Cardiac fibroblast (primary cell): ENCODE measurements at regions not wholly inside any gene's neighbourhood (a gene's known extent, or its start where the extent isn't known, plus 50 kb on each side); places are given as distances from the start of the nearest gene placed in this dataset.

ENCODE experiments used
- DNase-seq, 2 donors: peaks; one replicate each; pipeline versions ENCODE4 v3.0.0 to v3.0.0-alpha.2; 2010; ENCODE audit warnings: low read depth in 2 of 2
- H3K4me3 ChIP-seq, 2 donors: replicated peaks in 1 of 2; 1 replicate in 1 of 2; 2 replicates in 1 of 2; pipeline ENCODE4 v1.5.1; 2011; ENCODE audit warnings: low read depth in 2 of 2, low read length in 2 of 2, mild to moderate bottlenecking in 2 of 2, moderate library complexity in 1 of 2
- CTCF ChIP-seq: IDR thresholded peaks from one replicate; pipeline ENCODE4 v1.5.1; 2011; ENCODE audit warnings: low read depth, mild to moderate bottlenecking, low read length, inconsistent platforms

- no peak for DNase-seq
- H3K4me3 ChIP-seq = no peak overlapping the region
- TF ChIP-seq CTCF = no peak
These were observed 196.1 kb upstream of the LHX5 start for GRCh38 chr12:113667676-113668356.

GRCh38 chr12:113667095-113667494, 195.4 kb upstream of the LHX5 start:
- DNase-seq = no peak
- no peak overlapping the region for H3K4me3 ChIP-seq
- no peak for TF ChIP-seq CTCF

- DNase-seq = no peak
- no peak overlapping the region for H3K4me3 ChIP-seq
- no peak for TF ChIP-seq CTCF
These were observed 194.6 kb upstream of the LHX5 start for GRCh38 chr12:113666223-113666622.

- H3K4me3 ChIP-seq = no peak overlapping the region
- DNase-seq = no peak
- TF ChIP-seq CTCF = no peak
These were observed 193.8 kb upstream of the LHX5 start for GRCh38 chr12:113665457-113665856.

- no peak for TF ChIP-seq CTCF
- H3K4me3 ChIP-seq = no peak overlapping the region
These were observed 192.6 kb upstream of the LHX5 start for GRCh38 chr12:113664224-113664681.

GRCh38 chr12:113663396-113663795, 191.7 kb upstream of the LHX5 start:
- DNase-seq = no peak
- no peak for TF ChIP-seq CTCF
- no peak overlapping the region for H3K4me3 ChIP-seq

More at GRCh38 chr12:113664224-113664681, 192.6 kb upstream of the LHX5 start:
- DNase-seq = no peak

- no peak overlapping the region for H3K4me3 ChIP-seq
- no peak for DNase-seq
- no peak for TF ChIP-seq CTCF
These were observed 189.3 kb upstream of the LHX5 start for GRCh38 chr12:113660936-113661335.
